Stomach smooth muscle (tissue), 2 donors: ENCODE measurements at regions not wholly inside any gene's neighbourhood (a gene's known extent, or its start where the extent isn't known, plus 50 kb on each side); places are given as distances from the start of the nearest gene placed in this dataset.
"Not testable (repeated sequence)": the region's sequence is repeated elsewhere in the genome, so short reads cannot be mapped to it uniquely, and the experiment has no call there.

Experiments
- H3K27ac ChIP-seq: one replicate; pipeline ENCODE4 v1.7.0; 2013; ENCODE audit warnings: mild to moderate bottlenecking, low read length, inconsistent platforms
- H3K27me3 ChIP-seq, 2 donors: one replicate each; pipeline ENCODE4 v1.7.0; 2013; ENCODE audit warnings: low read length in 2 of 2; ENCODE audit not compliant: insufficient read depth in 2 of 2, control insufficient read depth in 1 of 2
- H3K36me3 ChIP-seq, 2 donors: one replicate each; pipeline ENCODE4 v1.7.0; 2013; ENCODE audit warnings: low read length in 2 of 2; ENCODE audit not compliant: control insufficient read depth in 2 of 2, insufficient read depth in 2 of 2
- H3K4me1 ChIP-seq: one replicate; pipeline ENCODE4 v1.7.0; 2013; ENCODE audit warnings: low read length; ENCODE audit not compliant: control insufficient read depth, insufficient read depth
- H3K4me3 ChIP-seq, 2 donors: one replicate each; pipeline ENCODE4 v1.7.0; 2013; ENCODE audit warnings: low read length in 2 of 2
- H3K9ac ChIP-seq, 2 donors: one replicate each; pipeline ENCODE4 v1.7.0; 2013; ENCODE audit warnings: low read length in 2 of 2, mild to moderate bottlenecking in 1 of 2
- H3K9me3 ChIP-seq, 2 donors: one replicate each; pipeline ENCODE4 v1.7.0; 2013; ENCODE audit warnings: low read length in 2 of 2; ENCODE audit not compliant: control insufficient read depth in 2 of 2
- donor health status: healthy.
- donor health status: Pancreatic carcinoma.

- Histone ChIP-seq H3K9ac (no peak overlapping the region), H3K27ac (no peak overlapping the region), H3K27me3 (peaks cover 12 to 20% of the 10 kb centered on the region in 2 donors), H3K4me1 (no peaks in the 10 kb centered on the region), H3K4me3 (no peak overlapping the region), H3K9me3 (no peaks in the 10 kb centered on the region), H3K36me3 (no peaks in the 10 kb centered on the region)
These were observed 269.0 kb downstream of the C16orf95 start for GRCh38 chr16:87048038-87048729.

- Histone ChIP-seq H3K9me3 (no peaks in the 10 kb centered on the region), H3K9ac (no peak overlapping the region), H3K27ac (no peak overlapping the region), H3K27me3 (peaks cover 11 to 23% of the 10 kb centered on the region in 2 donors), H3K36me3 (no peaks in the 10 kb centered on the region), H3K4me3 (no peak overlapping the region), H3K4me1 (no peaks in the 10 kb centered on the region)
These were observed 268.5 kb downstream of the C16orf95 start for GRCh38 chr16:87048730-87049115.

- H3K27me3 ChIP-seq: peaks cover 11 to 26% of the 10 kb centered on the region in 2 donors
- not testable (repeated sequence) for H3K4me3 ChIP-seq, H3K4me1 ChIP-seq, H3K36me3 ChIP-seq, H3K9ac ChIP-seq, H3K9me3 ChIP-seq, H3K27ac ChIP-seq
These were observed 268.0 kb downstream of the C16orf95 start for GRCh38 chr16:87049216-87049615.

DNA sequence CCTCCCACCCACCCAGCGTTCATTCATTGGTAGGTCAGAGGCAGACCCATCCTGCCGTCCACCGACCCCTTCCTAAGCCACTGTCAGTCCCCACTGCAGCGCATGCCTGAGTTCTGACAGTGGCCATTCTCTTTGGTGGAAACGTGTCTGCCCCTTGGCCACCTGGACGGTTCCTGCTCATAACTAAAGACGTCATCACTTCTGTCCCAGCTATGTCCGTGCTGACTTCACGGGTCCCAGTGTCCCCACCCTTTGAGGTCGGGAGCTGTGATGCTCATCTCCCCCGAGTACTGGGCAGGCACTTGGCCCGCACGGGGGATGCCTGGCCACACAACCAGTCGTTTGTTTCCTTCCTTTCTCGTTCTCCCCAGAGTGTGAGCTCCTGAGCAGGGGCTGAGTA, 267.1 kb downstream of the C16orf95 start:
- no peak overlapping the region for H3K27ac ChIP-seq
- H3K4me1 ChIP-seq: no peaks in the 10 kb centered on the region
- H3K9ac ChIP-seq: no peak overlapping the region
- no peaks in the 10 kb centered on the region for H3K36me3 ChIP-seq
- no peak overlapping the region for H3K4me3 ChIP-seq
- H3K9me3 ChIP-seq: peaks cover 0 to 4% of the 10 kb centered on the region in 2 donors
- H3K27me3 ChIP-seq: peaks cover 14 to 30% of the 10 kb centered on the region in 2 donors

GRCh38 chr16:87051526-87052320, 265.5 kb downstream of the C16orf95 start:
- Histone ChIP-seq H3K4me1 (no peaks in the 10 kb centered on the region), H3K9ac (no peak overlapping the region), H3K27me3 (peaks cover 9 to 31% of the 10 kb centered on the region in 2 donors), H3K27ac (no peak overlapping the region), H3K4me3 (no peak overlapping the region), H3K9me3 (peaks cover 0 to 4% of the 10 kb centered on the region in 2 donors), H3K36me3 (no peaks in the 10 kb centered on the region)

DNA sequence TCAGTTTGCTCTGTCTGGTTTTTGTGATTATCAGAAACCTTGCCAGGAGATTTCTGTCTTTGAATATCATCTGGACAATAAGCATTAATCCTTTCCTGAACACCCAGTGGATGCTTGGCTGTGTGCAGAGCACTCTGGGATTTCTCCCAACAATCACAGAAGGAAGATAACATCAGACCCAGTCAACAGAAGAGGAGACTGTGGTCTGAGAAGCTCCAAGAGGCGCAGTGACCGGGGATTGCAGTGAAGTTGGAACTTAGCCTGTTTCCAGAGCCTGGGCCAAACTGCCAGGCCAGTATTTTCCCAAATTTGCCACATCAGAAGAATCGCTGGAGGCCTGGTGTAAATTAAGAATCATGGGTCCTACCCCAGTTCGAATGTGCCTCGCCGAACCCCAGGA, 264.7 kb downstream of the C16orf95 start:
- Histone ChIP-seq H3K27ac (no peak overlapping the region), H3K27me3 (peaks cover 4 to 33% of the 10 kb centered on the region in 2 donors), H3K9ac (no peak overlapping the region), H3K36me3 (no peaks in the 10 kb centered on the region), H3K9me3 (peaks cover 0 to 4% of the 10 kb centered on the region in 2 donors), H3K4me1 (no peaks in the 10 kb centered on the region), H3K4me3 (no peak overlapping the region)

DNA sequence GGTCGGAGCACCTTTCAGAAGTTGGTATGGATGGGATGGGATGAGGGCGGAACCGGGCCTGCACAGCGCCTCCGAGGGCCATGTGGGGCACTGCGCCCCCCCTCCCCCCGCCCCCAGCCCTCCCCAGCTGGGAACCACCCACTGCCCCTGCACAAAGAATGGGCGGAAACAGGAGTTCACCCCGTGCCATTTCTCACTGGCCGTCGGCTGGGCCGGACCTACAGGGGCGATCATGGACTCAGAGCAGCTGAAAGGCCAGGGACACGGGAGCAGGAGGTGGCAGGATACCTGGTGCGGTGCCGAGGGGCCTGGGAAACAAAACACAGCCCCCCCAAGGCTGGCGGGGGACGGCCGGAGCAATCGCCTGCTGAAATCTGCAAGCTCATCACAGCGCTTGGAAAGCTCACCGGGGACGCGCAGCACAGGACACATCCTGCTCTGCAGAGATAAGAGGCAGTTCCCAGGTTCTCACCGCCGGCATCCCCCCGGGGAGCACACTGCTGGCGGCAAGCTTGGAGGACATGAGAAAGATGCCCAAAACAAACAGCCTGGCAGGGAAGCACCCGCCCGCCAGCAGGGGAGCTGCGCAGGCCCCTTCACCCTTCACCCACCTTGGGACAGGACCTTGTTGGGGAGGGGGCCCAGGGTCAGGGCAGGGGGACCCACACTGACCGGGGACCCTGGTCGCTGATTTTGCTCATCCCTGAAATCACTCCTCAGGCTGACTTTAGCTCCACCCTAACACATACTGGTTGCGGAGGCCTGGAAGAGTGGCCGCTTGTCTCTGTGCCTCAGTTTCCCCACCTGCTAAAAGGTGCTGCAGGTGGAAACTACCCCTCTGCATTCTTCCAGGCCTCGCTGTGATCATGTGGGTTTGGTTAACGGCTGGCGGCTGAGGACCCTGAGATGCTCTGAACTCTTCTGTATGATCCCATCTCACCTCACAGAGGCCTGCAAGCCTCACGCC, 263.9 kb downstream of the C16orf95 start:
- Histone ChIP-seq H3K27me3 (peaks cover 6 to 31% of the 10 kb centered on the region in 2 donors), H3K27ac (no peak overlapping the region), H3K9ac (no peak overlapping the region), H3K9me3 (peaks cover 0 to 4% of the 10 kb centered on the region in 2 donors), H3K36me3 (no peaks in the 10 kb centered on the region), H3K4me3 (no peak overlapping the region), H3K4me1 (no peaks in the 10 kb centered on the region)

GRCh38 chr16:87054154-87054553, 263.0 kb downstream of the C16orf95 start:
- H3K4me1 ChIP-seq: no peaks in the 10 kb centered on the region
- H3K4me3 ChIP-seq: no peak overlapping the region
- H3K9ac ChIP-seq: no peak overlapping the region
- peaks cover 6 to 31% of the 10 kb centered on the region in 2 donors for H3K27me3 ChIP-seq
- no peaks in the 10 kb centered on the region for H3K36me3 ChIP-seq
- no peak overlapping the region for H3K27ac ChIP-seq
- H3K9me3 ChIP-seq: peaks cover 0 to 4% of the 10 kb centered on the region in 2 donors

GRCh38 chr16:87054856-87055255, 262.3 kb downstream of the C16orf95 start:
- Histone ChIP-seq H3K27me3 (peaks cover 6 to 37% of the 10 kb centered on the region in 2 donors), H3K9ac (no peak overlapping the region)

GRCh38 chr16:87056083-87056482, 261.1 kb downstream of the C16orf95 start:
- no peaks in the 10 kb centered on the region for H3K4me1 ChIP-seq
- H3K4me3 ChIP-seq: no peak overlapping the region
- peaks cover 7 to 39% of the 10 kb centered on the region in 2 donors for H3K27me3 ChIP-seq
- H3K9me3 ChIP-seq: peaks cover 0 to 4% of the 10 kb centered on the region in 2 donors
- H3K36me3 ChIP-seq: no peaks in the 10 kb centered on the region
- no peak overlapping the region for H3K9ac ChIP-seq
- H3K27ac ChIP-seq: no peak overlapping the region

More at GRCh38 chr16:87054856-87055255, 262.3 kb downstream of the C16orf95 start:
- Histone ChIP-seq H3K9me3 (peaks cover 0 to 4% of the 10 kb centered on the region in 2 donors), H3K36me3 (no peaks in the 10 kb centered on the region), H3K4me3 (no peak overlapping the region), H3K27ac (no peak overlapping the region), H3K4me1 (no peaks in the 10 kb centered on the region)
